ENCODE measurements at regions not wholly inside any gene's neighbourhood (a gene's known extent, or its start where the extent isn't known, plus 50 kb on each side); places are given as distances from the start of the nearest gene placed in this dataset.

- TF ChIP-seq POLR2A (IDR thresholded peaks at IDR 0.05), result no peak
- TF ChIP-seq CTCF (IDR thresholded peaks at IDR 0.05), result no peak
- H3K4me3 ChIP-seq (ENCODE audit: low read depth, poor library complexity, severe bottlenecking), result no peak overlapping the region
- no peak for DNase-seq (ENCODE audit: low spot score in 2 of 2)
- intact Hi-C loops (cut with DNase I; ENCODE audit: low total_unique reads), result no loop called here
- 60 to 63% methylated on average over 6 of the region's 6 CpGs for WGBS, 2 donors
These were observed 73.7 kb upstream of the PCDH9 start for GRCh38 chr13:67303661-67304333.

GRCh38 chr13:67299751-67300150, 69.6 kb upstream of the PCDH9 start:
- DNase-seq (ENCODE audit: low spot score in 2 of 2), result no peak
- TF ChIP-seq POLR2A (IDR thresholded peaks at IDR 0.05), result no peak
- TF ChIP-seq CTCF (IDR thresholded peaks at IDR 0.05), result no peak
- intact Hi-C loops (cut with DNase I; ENCODE audit: low total_unique reads), result no loop called here
- no peak overlapping the region for H3K4me3 ChIP-seq (ENCODE audit: low read depth, poor library complexity, severe bottlenecking)
- WGBS, 2 donors, result 88 to 93% methylated on average over 3 of the region's 3 CpGs

GRCh38 chr13:67299072-67299635, 69.0 kb upstream of the PCDH9 start:
- no peak overlapping the region for H3K4me3 ChIP-seq (ENCODE audit: low read depth, poor library complexity, severe bottlenecking)
- WGBS, 2 donors, result 53 to 68% methylated on average over 1 of the region's 1 CpG
- no peak for DNase-seq (ENCODE audit: low spot score in 2 of 2)
- no peak for TF ChIP-seq CTCF (IDR thresholded peaks at IDR 0.05)
- TF ChIP-seq POLR2A (IDR thresholded peaks at IDR 0.05), result no peak
- intact Hi-C loops (cut with DNase I; ENCODE audit: low total_unique reads), result no loop called here

- DNase-seq (ENCODE audit: low spot score in 2 of 2), result no peak
- no peak for TF ChIP-seq POLR2A (IDR thresholded peaks at IDR 0.05)
- no peak for TF ChIP-seq CTCF (IDR thresholded peaks at IDR 0.05)
- no peak overlapping the region for H3K4me3 ChIP-seq (ENCODE audit: low read depth, poor library complexity, severe bottlenecking)
- intact Hi-C loops (cut with DNase I; ENCODE audit: low total_unique reads), result no loop called here
These were observed 68.2 kb upstream of the PCDH9 start for GRCh38 chr13:67298297-67298696.

GRCh38 chr13:67296511-67296910, 66.4 kb upstream of the PCDH9 start:
- H3K4me3 ChIP-seq (ENCODE audit: low read depth, poor library complexity, severe bottlenecking), result no peak overlapping the region
- TF ChIP-seq CTCF (IDR thresholded peaks at IDR 0.05), result no peak
- TF ChIP-seq POLR2A (IDR thresholded peaks at IDR 0.05), result no peak
- 95 to 96% methylated on average over 2 of the region's 2 CpGs for WGBS, 2 donors
- intact Hi-C loops (cut with DNase I; ENCODE audit: low total_unique reads), result no loop called here
- no peak for DNase-seq (ENCODE audit: low spot score in 2 of 2)

- intact Hi-C loops (cut with DNase I; ENCODE audit: low total_unique reads), result no loop called here
- WGBS, 2 donors, result 64 to 71% methylated on average over 1 of the region's 1 CpG
These were observed 62.8 kb upstream of the PCDH9 start for GRCh38 chr13:67292886-67293285.

More at GRCh38 chr13:67292886-67293285, 62.8 kb upstream of the PCDH9 start:
- DNase-seq (ENCODE audit: low spot score in 2 of 2), result no peak
- H3K4me3 ChIP-seq (ENCODE audit: low read depth, poor library complexity, severe bottlenecking), result no peak overlapping the region
- TF ChIP-seq CTCF (IDR thresholded peaks at IDR 0.05) (no peak), POLR2A (IDR thresholded peaks at IDR 0.05) (no peak)

All from lower leg skin (tissue), 4 donors.